NCI-H1105 (cell line): ENCODE measurements at regions not wholly inside any gene's neighbourhood (a gene's known extent, or its start where the extent isn't known, plus 50 kb on each side); places are given as distances from the start of the nearest gene placed in this dataset.

Experiments
- DNase-seq: peaks from one replicate; lab custom pipeline; 2025; lab: John Stamatoyannopoulos, UW

GRCh38 chr14:28695109-28695508 is 71.5 kb upstream of the FOXG1 start:
- no peak for DNase-seq

GRCh38 chr14:28701733-28702132 is 64.9 kb upstream of the FOXG1 start:
- DNase-seq = no peak

GRCh38 chr14:28703482-28703881 is 63.1 kb upstream of the FOXG1 start:
- DNase-seq = no peak

GRCh38 chr14:28704153-28704552 is 62.4 kb upstream of the FOXG1 start:
- no peak for DNase-seq

- DNase-seq = no peak
Measured at GRCh38 chr14:28707814-28708213, 58.8 kb upstream of the FOXG1 start.

- DNase-seq = no peak
Measured at GRCh38 chr14:28709571-28710305, 56.8 kb upstream of the FOXG1 start.
